GM21381 (cell line): ENCODE measurements at regions not wholly inside any gene's neighbourhood (a gene's known extent, or its start where the extent isn't known, plus 50 kb on each side); places are given as distances from the start of the nearest gene placed in this dataset.
A peak's percentile ranks its signal among the peaks of the same experiment; 100 is the strongest.

Experiments
- ATAC-seq: cut with Tn5 transposase; IDR thresholded peaks from one replicate; pipeline ENCODE4 v1.9.1; 2021; ENCODE audit warnings: mild to moderate bottlenecking, moderate library complexity; ENCODE audit not compliant: unreplicated experiment

- no peak for ATAC-seq
These were observed 85.1 kb upstream of the ZPBP start for GRCh38 chr7:50178166-50178565.

- no peak for ATAC-seq
These were observed 81.9 kb upstream of the ZPBP start for GRCh38 chr7:50174948-50175347.

- no peak for ATAC-seq
These were observed 74.2 kb upstream of the ZPBP start for GRCh38 chr7:50166997-50167965.

- ATAC-seq, result no peak
These were observed 71.6 kb upstream of the ZPBP start for GRCh38 chr7:50164559-50165170.

GRCh38 chr7:50160206-50160605 lies 67.2 kb upstream of the ZPBP start:
- no peak for ATAC-seq

GRCh38 chr7:50159154-50159553 lies 66.1 kb upstream of the ZPBP start:
- ATAC-seq, result no peak

- ATAC-seq, result no peak
These were observed 63.7 kb upstream of the ZPBP start for GRCh38 chr7:50156706-50157105.

GRCh38 chr7:50156163-50156562 lies 63.1 kb upstream of the ZPBP start:
- no peak for ATAC-seq

GRCh38 chr7:50155755-50156154 lies 62.7 kb upstream of the ZPBP start:
- no peak for ATAC-seq

GRCh38 chr7:50153995-50154394 lies 60.9 kb upstream of the ZPBP start:
- ATAC-seq, result no peak

- no peak for ATAC-seq
These were observed 60.1 kb upstream of the ZPBP start for GRCh38 chr7:50153148-50153547.

- no peak for ATAC-seq
These were observed 59.4 kb upstream of the ZPBP start for GRCh38 chr7:50152486-50152885.

GRCh38 chr7:50151661-50152060 lies 58.6 kb upstream of the ZPBP start:
- ATAC-seq, result no peak

GRCh38 chr7:50151001-50151400 lies 58.0 kb upstream of the ZPBP start:
- no peak for ATAC-seq

- ATAC-seq, result no peak
These were observed 56.3 kb upstream of the ZPBP start for GRCh38 chr7:50149369-50149768.

- ATAC-seq, result peak; percentile 36
These were observed 55.1 kb upstream of the ZPBP start for GRCh38 chr7:50147951-50148808.

GRCh38 chr7:50146692-50147091 lies 53.6 kb upstream of the ZPBP start:
- no peak for ATAC-seq

GRCh38 chr7:50145801-50146338 lies 52.8 kb upstream of the ZPBP start:
- ATAC-seq, result peak; percentile 60

GRCh38 chr7:50145226-50145625 lies 52.2 kb upstream of the ZPBP start:
- no peak for ATAC-seq
